DND-41 (cell line): ENCODE measurements at regions not wholly inside any gene's neighbourhood (a gene's known extent, or its start where the extent isn't known, plus 50 kb on each side); places are given as distances from the start of the nearest gene placed in this dataset.

Source experiments
- ATAC-seq: fragments of 200-7000 bp; cut with Tn5 transposase; 3 replicates; pipeline ENCODE4 v1.9.1; 2021; ENCODE audit warnings: low read depth; ENCODE audit not compliant: insufficient read depth
- DNase-seq: peaks from one replicate; pipeline ENCODE4 v3.0.0-alpha.2; 2020
- H2AFZ ChIP-seq: 2 replicates; pipeline ENCODE4 v1.6.0; 2012; ENCODE audit warnings: low read depth, low read length
- H3K27ac ChIP-seq: 2 replicates; pipeline ENCODE4 v1.5.1; 2012; ENCODE audit warnings: low read length, inconsistent platforms
- H3K27me3 ChIP-seq: fragments of 200-600 bp; sonication (generic); 2 replicates; pipeline ENCODE4 v1.6.0; 2012; ENCODE audit warnings: low read length, mild to moderate bottlenecking, inconsistent platforms; ENCODE audit not compliant: insufficient read depth, poor library complexity
- H3K36me3 ChIP-seq: 2 replicates; pipeline ENCODE4 v1.5.1; 2012; ENCODE audit warnings: low read length, inconsistent platforms; ENCODE audit not compliant: insufficient read depth
- H3K4me1 ChIP-seq: 2 replicates; pipeline ENCODE4 v1.5.1; 2012; ENCODE audit warnings: mild to moderate bottlenecking, low read length; ENCODE audit not compliant: insufficient read depth
- H3K4me2 ChIP-seq: 2 replicates; pipeline ENCODE4 v1.6.0; 2012; ENCODE audit warnings: mild to moderate bottlenecking, moderate library complexity, low read length, inconsistent platforms; ENCODE audit not compliant: insufficient read depth
- H3K4me3 ChIP-seq, 2 experiments: fragments of 200-600 bp in 1 of 2; shearing (Covaris generic) in 1 of 2; 2 replicates each; pipeline ENCODE4 v1.5.1; 2012 to 2016; ENCODE audit warnings: inconsistent platforms in 2 of 2, low read length in 2 of 2, mild to moderate bottlenecking in 2 of 2, low read depth in 1 of 2, moderate library complexity in 1 of 2
- H3K79me2 ChIP-seq: 2 replicates; pipeline ENCODE4 v1.6.0; 2012; ENCODE audit warnings: low read length, inconsistent platforms; ENCODE audit not compliant: insufficient read depth
- H3K9ac ChIP-seq: 2 replicates; pipeline ENCODE4 v1.6.0; 2012; ENCODE audit warnings: low read depth, mild to moderate bottlenecking, inconsistent platforms, low read length, moderate library complexity
- H3K9me3 ChIP-seq: 2 replicates; pipeline ENCODE4 v1.5.1; 2012; ENCODE audit warnings: low read length, moderate library complexity, mild to moderate bottlenecking, inconsistent platforms; ENCODE audit not compliant: insufficient read depth, severe bottlenecking
- H4K20me1 ChIP-seq: 2 replicates; pipeline ENCODE4 v1.6.0; 2012; ENCODE audit warnings: low read length; ENCODE audit not compliant: insufficient read depth
- EZH2 ChIP-seq: IDR thresholded peaks from 3 replicates; pipeline ENCODE4 v1.6.1; 2012; ENCODE audit warnings: borderline replicate concordance, low read depth, mild to moderate bottlenecking, moderate library complexity, low read length, inconsistent platforms; ENCODE audit not compliant: severe bottlenecking
- TF ChIP-seq, protein P1 (sequence below): IDR thresholded peaks from 2 replicates; pipeline ENCODE4 v1.5.1; 2012; ENCODE audit warnings: borderline replicate concordance, low read length, moderate library complexity, mild to moderate bottlenecking; ENCODE audit not compliant: poor library complexity, severe bottlenecking; ENCODE audit errors: extremely low read depth

DNA sequence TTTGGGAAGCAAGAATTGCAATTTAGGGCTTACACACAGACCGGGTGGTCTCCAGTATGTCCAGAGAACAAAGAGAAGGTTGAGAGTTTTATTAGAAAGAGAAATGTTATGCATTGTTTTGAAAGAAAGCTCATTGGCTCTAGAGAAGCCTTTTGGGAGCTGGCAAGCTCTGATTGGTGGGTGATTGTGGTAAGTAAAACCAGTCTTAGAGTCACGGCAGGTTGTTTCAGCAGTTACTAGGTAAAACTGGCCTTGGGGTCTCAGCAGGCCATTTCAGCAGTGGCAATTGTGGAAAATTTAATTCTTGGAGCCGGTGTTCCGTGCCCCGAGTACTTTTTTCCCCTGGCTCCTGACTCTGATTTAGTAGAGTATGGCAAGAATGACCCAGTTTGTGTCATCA, 78.1 kb downstream of the MRPL46 start:
- Histone ChIP-seq H2AFZ (no peak overlapping the region), H3K4me2 (no peak overlapping the region), H3K27ac (no peak overlapping the region), H3K36me3 (no peaks in the 10 kb centered on the region), H3K4me1 (no peaks in the 10 kb centered on the region), H3K27me3 (no peaks in the 10 kb centered on the region), H3K79me2 (no peaks in the 10 kb centered on the region), H3K9ac (no peak overlapping the region), H3K9me3 (no peaks in the 10 kb centered on the region), H3K4me3 (no peak overlapping the region), H4K20me1 (no peaks in the 10 kb centered on the region)
- TF ChIP-seq EZH2 = no peak
- DNase-seq (no peak), ATAC-seq (no peak)

DNA sequence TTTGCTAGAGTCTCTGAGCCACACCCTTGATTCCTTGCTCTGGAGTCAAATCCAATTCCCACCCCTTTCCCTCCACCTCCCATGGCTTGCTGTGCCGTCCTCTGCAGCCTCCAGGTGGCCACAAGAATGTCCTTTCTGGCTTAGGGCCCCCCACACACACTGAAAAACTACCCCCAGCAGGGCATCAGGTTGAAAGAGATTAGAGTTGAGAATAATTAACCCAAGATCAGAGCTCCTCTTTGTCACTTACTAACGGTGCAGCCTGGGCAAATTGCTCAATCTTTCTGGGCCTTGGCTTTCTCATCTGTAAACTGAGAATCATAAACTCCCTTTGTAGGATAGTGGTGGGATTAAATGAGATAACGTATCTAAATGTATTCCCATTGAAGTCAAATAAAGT, 78.5 kb downstream of the MRPL46 start:
- ATAC-seq (no peak), DNase-seq (no peak)
- H3K27me3 ChIP-seq = no peaks in the 10 kb centered on the region
- no peaks in the 10 kb centered on the region for H3K4me1 ChIP-seq
- H3K27ac ChIP-seq = no peak overlapping the region
- no peaks in the 10 kb centered on the region for H3K36me3 ChIP-seq
- H3K9ac ChIP-seq = no peak overlapping the region
- H3K79me2 ChIP-seq = no peaks in the 10 kb centered on the region
- TF ChIP-seq, protein P1, sequence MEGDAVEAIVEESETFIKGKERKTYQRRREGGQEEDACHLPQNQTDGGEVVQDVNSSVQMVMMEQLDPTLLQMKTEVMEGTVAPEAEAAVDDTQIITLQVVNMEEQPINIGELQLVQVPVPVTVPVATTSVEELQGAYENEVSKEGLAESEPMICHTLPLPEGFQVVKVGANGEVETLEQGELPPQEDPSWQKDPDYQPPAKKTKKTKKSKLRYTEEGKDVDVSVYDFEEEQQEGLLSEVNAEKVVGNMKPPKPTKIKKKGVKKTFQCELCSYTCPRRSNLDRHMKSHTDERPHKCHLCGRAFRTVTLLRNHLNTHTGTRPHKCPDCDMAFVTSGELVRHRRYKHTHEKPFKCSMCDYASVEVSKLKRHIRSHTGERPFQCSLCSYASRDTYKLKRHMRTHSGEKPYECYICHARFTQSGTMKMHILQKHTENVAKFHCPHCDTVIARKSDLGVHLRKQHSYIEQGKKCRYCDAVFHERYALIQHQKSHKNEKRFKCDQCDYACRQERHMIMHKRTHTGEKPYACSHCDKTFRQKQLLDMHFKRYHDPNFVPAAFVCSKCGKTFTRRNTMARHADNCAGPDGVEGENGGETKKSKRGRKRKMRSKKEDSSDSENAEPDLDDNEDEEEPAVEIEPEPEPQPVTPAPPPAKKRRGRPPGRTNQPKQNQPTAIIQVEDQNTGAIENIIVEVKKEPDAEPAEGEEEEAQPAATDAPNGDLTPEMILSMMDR = no peak
- TF ChIP-seq EZH2 = no peak
- H3K4me3 ChIP-seq = no peak overlapping the region
- no peaks in the 10 kb centered on the region for H4K20me1 ChIP-seq
- no peak overlapping the region for H3K4me2 ChIP-seq
- H2AFZ ChIP-seq = no peak overlapping the region
- H3K9me3 ChIP-seq = no peaks in the 10 kb centered on the region

DNA sequence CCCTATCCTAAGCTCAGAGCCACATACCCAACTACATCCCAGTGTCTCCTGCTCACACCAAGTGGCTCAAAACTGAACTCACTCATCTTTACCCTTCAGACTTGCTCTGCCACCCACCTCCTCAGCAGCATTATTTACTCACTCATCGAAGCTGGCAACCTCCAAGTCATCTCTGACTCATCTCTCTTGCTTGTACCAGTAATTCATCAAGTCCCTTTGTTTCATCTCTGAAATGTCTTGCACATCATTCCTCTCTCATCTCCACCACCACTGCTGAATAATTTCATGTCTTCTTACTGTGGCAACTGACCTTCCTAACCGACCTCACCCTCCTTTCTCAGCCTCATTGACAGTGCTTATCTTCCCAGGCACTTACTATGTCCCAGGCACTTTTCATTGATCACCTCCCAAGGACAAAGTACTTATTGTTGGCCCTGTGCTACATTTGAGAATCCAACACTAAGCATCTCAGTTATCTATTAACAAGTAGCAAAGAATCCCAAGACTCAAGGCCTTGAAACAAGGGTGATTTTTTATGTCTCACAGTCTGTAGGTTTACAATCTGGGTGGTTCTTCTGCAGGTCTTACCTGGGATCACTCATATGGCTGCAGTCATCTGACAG, 82.0 kb downstream of the MRPL46 start:
- H3K36me3 ChIP-seq = no peaks in the 10 kb centered on the region
- no peak overlapping the region for H3K27ac ChIP-seq
- H3K4me3 ChIP-seq = no peak overlapping the region
- no peak overlapping the region for H2AFZ ChIP-seq
- no peaks in the 10 kb centered on the region for H3K79me2 ChIP-seq
- H3K4me2 ChIP-seq = no peak overlapping the region
- H3K9me3 ChIP-seq = no peaks in the 10 kb centered on the region
- H3K27me3 ChIP-seq = no peaks in the 10 kb centered on the region
- DNase-seq (no peak), ATAC-seq (no peak)
- TF ChIP-seq EZH2 = no peak
- TF ChIP-seq, protein P1 = no peak
- H3K4me1 ChIP-seq = no peaks in the 10 kb centered on the region
- no peak overlapping the region for H3K9ac ChIP-seq
- no peaks in the 10 kb centered on the region for H4K20me1 ChIP-seq

DNA sequence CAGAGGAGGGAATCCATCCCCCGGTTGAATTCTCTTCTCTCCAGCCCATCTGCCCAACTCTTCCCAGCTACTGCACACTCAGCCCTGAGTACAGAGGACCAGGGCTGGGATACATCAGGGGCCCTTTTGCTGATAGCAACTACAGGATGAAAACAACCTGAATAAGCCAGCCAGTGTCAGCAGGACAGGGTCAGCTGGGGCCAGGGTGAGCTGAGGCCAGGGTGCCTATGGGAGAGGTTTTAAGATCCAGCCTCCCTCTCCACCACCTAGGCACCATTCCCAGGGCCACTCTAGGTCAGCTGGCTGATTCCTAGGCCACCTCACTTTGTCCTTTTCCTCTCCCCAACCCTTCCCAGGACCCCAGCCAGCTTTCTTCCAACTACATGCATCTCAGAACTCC, 83.8 kb downstream of the MRPL46 start:
- H3K4me2 ChIP-seq = no peak overlapping the region
- H3K27ac ChIP-seq = no peak overlapping the region
- no peak overlapping the region for H3K4me3 ChIP-seq
- H3K79me2 ChIP-seq = no peaks in the 10 kb centered on the region
- ATAC-seq (no peak), DNase-seq (no peak)
- TF ChIP-seq, protein P1 = no peak
- TF ChIP-seq EZH2 = no peak
- no peak overlapping the region for H2AFZ ChIP-seq
- no peaks in the 10 kb centered on the region for H4K20me1 ChIP-seq
- no peaks in the 10 kb centered on the region for H3K9me3 ChIP-seq
- no peaks in the 10 kb centered on the region for H3K27me3 ChIP-seq
- H3K9ac ChIP-seq = no peak overlapping the region
- H3K36me3 ChIP-seq = no peaks in the 10 kb centered on the region
- H3K4me1 ChIP-seq = no peaks in the 10 kb centered on the region
